NK-92 treated with Interleukin-12 subunit alpha and Interleukin-12 subunit beta, amount 100 ng/mL, for 24 hours (cell line): ENCODE measurements at regions not wholly inside any gene's neighbourhood (a gene's known extent, or its start where the extent isn't known, plus 50 kb on each side); places are given as distances from the start of the nearest gene placed in this dataset.
"Not testable (repeated sequence)": the region's sequence is repeated elsewhere in the genome, so short reads cannot be mapped to it uniquely, and the experiment has no call there.

Experiments used
- DNase-seq: peaks from one replicate; lab custom pipeline; 2025; lab: John Stamatoyannopoulos, UW

DNA sequence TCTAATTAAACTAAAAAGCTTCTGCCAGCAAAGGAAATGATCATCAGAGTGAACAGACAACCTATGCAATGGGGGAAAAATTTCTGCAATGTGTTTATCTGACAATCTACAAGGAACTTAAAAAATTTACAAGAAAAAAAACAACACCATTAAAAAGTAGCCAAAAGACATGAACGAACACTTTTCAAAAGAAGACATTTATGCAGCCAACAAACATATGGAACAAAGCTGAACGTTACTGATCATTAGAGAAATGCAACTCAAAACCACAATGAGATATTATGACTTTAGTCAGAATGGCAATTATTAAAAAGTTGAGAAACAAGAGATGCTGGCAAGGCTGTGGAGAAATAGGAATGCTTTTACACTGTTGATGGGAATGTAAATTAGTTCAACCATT is 530.4 kb upstream of the DAB2 start:
- DNase-seq: no peak

DNA sequence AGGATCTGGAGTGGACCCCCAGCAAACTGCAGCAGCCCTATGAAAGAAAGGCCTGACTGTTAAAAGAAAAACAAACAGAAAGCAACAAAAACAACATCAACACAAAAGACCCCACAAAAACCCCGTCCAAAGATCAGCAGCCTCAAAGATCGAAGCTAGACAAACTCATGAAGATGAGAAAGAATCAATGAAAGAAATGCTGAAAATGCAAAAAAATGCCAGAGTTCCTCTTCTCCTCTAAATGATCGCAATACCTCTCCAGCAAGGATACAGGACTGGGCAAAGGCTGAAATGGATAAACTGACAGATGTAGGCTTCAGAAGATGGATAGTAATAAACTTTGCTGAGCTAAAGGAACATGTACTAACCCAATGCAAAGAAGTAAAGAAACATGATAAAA is 526.3 kb upstream of the DAB2 start:
- no peak for DNase-seq

DNA sequence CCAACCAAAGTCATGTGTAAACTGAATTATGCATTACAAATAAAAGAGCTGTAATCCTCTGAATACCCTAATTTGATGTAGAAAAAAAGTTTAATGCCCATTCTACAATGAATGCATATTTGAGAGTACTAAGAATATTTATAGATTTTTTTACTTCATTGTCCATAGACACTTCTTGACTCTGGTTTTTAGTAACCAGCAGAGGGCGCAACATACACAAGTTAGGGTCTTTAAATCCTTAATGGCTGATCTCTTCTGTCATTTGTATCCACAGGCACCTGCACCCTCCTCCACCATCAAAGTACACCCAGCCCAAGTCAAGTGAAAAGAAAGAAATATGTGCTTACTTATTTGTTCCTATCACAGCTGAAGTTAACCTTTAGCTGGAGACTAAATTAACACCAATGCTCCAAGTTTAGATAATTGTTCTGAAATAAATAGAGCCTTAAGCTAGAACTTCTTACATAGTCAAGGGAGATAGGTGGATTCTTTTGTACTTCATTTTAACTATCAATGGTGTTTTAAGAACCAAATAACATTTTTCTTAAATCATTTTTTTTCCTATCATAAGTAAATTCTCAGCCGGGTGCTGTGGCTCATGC is 524.2 kb upstream of the DAB2 start:
- peak; percentile 24 for DNase-seq

DNA sequence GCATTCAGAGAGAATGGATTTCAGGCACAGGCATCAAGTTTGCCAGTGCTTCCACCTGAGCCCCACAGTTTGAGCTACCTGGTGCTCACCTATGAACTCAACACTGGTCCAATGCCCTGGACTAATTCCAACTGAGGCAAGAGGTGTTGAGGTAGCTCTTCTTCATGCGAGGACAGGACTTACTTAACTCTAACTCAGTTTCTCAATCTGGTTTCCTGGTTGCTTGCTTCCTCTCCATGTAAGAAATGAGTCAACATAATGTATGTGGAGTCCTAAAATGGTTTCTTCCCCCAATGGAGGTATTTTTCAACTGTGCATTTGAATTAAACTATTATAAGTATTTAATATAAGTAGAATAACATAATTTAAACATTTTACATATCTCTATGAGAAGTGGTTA is 523.6 kb upstream of the DAB2 start:
- no peak for DNase-seq

DNA sequence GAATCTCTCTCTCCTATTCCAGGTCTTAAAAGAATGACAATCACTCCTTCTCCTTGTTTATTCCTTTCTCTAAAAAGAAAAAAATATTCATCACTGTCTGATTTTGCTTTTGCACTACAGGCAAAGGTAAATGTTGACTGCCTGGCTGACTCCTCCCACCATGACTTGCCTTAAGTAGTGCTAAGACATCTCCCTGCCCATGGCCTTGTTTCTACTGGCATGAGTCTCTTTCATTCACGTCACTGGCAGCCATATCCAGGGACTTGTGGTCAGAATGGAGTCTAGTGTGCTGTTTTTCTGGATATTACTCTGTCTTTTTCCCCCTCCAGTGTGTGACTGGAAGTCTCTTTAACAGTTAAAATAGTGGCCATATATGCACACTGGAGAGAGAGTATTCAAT is 522.9 kb upstream of the DAB2 start:
- DNase-seq: no peak

DNA sequence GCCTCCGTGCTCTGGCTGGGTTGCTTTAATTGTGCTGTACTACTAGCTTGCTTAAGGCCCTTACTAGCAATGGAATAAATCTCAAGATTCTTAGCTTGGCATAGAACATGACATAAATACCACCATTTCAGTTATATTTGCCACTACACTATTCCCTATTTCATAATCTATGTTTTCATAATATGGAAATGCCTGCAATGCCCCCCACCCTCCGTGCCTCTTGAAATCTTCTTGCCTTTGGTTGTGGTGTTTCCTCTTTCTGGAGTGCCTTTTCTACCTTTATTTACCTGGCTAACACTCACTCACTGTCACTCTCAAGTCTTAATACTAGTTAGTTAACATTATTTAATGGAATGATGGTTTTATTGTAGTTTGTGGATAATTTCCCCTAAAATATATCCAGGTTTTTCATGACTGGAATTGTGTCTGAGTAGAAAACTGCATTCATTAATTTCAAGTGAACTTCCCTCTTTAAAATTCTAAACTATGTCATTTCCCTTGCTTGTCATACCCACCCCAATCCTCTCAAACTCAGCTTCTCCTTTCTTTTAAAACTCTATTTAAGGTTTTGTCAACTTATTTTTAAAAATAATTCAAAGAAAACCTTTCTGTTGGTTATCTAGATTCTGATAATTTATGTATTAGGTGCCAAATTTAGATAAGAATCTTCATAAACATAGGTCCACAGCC is 521.7 kb upstream of the DAB2 start:
- DNase-seq: no peak

DNA sequence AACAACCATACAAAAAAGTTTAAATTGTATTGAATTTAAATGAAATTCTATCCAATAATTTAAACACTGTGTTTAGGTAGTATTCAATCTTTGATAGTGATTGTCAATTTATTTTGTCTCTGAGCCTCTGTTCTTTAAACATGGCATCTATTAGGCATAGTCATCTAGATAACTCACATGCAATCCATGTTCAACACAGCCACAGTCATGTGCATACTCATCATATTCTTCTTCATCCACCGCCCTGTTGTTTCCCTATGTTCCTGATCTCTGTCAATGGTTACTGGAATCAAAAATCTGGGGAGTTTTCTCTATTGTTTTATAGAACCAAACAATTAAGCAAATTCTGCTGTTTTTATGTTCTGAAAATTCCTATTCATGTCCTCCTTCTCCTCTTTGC is 521.1 kb upstream of the DAB2 start:
- DNase-seq: no peak

GRCh38 chr5:39943811-39944210 is 519.0 kb upstream of the DAB2 start:
- DNase-seq: no peak

GRCh38 chr5:39942606-39943005 is 517.8 kb upstream of the DAB2 start:
- DNase-seq: no peak

GRCh38 chr5:39941416-39941815 is 516.6 kb upstream of the DAB2 start:
- no peak for DNase-seq

GRCh38 chr5:39934830-39935229 is 510.1 kb upstream of the DAB2 start:
- DNase-seq: no peak

DNA sequence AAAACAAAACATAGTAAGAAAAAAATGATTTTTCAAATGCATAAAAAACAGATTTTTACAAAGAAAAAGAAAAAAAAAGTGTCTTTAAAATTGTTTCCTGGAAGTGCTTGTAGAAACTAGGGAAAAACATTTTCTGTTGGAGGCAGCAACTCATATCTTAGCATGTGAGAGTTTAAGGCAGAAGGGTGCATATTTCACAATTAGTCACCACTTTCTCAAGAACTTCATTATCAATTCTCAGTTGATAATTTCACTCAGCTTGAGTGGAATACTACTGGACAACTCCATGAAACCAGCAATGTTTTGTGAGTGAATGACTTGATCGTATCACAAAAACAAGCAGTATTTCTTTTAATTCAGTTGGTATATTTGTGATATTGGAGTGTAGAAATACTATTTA is 508.3 kb upstream of the DAB2 start:
- no peak for DNase-seq

- DNase-seq: no peak
Measured at GRCh38 chr5:39928709-39929108, 503.9 kb upstream of the DAB2 start.

GRCh38 chr5:39919876-39920275 is 495.1 kb upstream of the DAB2 start:
- DNase-seq: no peak

- no peak for DNase-seq
Measured at GRCh38 chr5:39912906-39913305, 488.1 kb upstream of the DAB2 start.

GRCh38 chr5:39907267-39907951 is 482.6 kb upstream of the DAB2 start:
- DNase-seq: not testable (repeated sequence)

DNA sequence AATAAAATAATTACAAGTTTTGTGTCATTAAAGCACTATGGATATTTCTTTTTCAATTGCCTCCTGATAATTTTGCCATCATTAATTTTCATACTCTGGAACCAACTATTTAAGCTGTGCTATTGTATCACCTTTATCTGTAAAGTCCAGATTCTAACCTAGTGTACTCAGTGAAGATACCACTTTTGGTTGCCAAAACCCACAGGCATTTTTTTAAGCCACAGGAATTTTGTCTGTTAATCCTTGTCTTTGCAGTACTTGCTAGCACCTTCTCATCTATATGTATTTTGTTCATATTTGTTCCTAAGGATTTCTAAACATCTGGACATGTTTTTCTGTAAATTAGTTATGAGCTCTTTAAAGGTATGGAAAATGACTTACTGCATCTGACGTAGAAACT is 481.4 kb upstream of the DAB2 start:
- no peak for DNase-seq

- no peak for DNase-seq
Measured at GRCh38 chr5:39905356-39905755, 480.6 kb upstream of the DAB2 start.

DNA sequence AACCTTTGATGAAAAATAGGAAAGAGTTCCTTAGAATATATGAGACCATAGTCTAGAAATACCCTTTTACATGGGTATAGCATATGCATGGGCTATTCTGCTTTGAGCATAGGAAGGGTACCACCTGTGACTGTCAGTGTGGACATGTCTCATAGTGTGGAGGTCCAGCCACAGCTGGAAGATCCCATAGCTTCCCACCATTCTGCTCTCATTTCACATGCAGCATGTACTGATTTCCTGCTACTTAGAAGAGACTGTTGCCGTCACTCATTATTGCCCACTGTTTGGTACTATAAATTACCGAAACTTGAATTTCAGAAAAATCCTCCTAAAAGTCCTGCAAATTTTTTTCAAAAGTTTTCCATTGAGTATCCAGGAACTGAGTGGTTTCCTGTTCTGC is 477.8 kb upstream of the DAB2 start:
- no peak for DNase-seq

- DNase-seq: no peak
Measured at GRCh38 chr5:39898731-39899130, 474.0 kb upstream of the DAB2 start.

- no peak for DNase-seq
Measured at GRCh38 chr5:39896706-39897105, 471.9 kb upstream of the DAB2 start.

GRCh38 chr5:39896104-39896503 is 471.3 kb upstream of the DAB2 start:
- DNase-seq: no peak

DNA sequence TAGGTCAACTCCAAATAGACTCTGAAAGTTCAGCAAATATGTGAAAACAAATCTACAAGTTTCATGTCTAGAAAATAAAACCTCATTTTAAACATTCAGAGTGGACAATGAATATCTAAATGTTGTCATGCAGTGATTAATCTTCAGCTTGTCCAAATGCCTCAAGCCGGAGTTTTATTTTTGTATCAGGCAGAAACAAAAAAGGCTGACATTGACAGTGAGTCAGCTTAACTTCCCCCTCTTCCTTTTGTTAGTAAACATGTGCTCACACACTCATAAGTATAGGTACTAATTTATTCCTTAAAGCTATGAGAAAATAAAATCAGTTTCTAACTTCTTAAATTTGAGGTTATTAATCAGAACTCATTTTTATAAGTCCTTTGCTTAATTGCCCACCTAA is 467.9 kb upstream of the DAB2 start:
- no peak for DNase-seq

DNA sequence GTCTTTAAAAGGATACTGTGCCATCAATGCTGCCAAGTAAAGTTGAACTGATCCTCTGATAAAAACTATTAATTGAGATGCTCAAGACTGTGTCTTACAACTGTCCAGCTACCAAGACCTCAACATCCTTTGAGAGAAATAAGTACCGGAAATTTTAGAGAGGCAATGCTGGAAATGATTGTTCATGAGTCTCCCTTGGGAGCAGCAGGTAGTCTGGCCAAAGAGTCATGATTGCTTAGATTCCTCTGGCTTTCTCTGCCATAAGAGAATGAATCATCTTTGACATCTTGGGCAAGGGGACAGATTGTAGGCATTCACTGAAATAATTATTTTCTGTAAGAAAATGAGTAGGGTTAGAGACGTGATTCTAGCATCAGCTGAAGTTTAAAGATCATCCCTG is 466.6 kb upstream of the DAB2 start:
- DNase-seq: no peak
